IMR-90 (cell line): ENCODE measurements at regions not wholly inside any gene's neighbourhood (a gene's known extent, or its start where the extent isn't known, plus 50 kb on each side); places are given as distances from the start of the nearest gene placed in this dataset.

Experiments
- ATAC-seq: fragments of 200-7000 bp; cut with Tn5 transposase; 2 replicates; pipeline ENCODE4 v1.9.1; 2020; ENCODE audit warnings: low read depth, mild to moderate bottlenecking, moderate library complexity
- BruUV-seq: library from RNA; stranded (reverse); fragments of 400-500 nt; replicated peaks from 2 replicates; lab custom pipeline; 2021; lab: Mats Ljungman, UMichigan
- CTCF ChIA-PET: fragments of 300-600 bp; formaldehyde crosslinking; extraction: SDS; loops from one replicate; lab custom pipeline; 2021; ENCODE audit warnings: antibody characterized with exemption; lab: Yijun Ruan, JAX
- POLR2A ChIA-PET: fragments of 300-600 bp; sonication (Branson Sonifier 250); formaldehyde crosslinking; loops from one replicate; lab custom pipeline; 2022; ENCODE audit warnings: antibody characterized with exemption; ENCODE audit not compliant: unreplicated experiment; lab: Charles Lee
- DNase-seq: peaks from one replicate; pipeline ENCODE4 v3.0.0; 2013
- H2AFZ ChIP-seq: replicated peaks from 2 replicates; pipeline ENCODE3; 2013; ENCODE audit warnings: low read length, mild to moderate bottlenecking; ENCODE audit not compliant: poor library complexity
- H2AK5ac ChIP-seq: 2 replicates; pipeline ENCODE4 v1.6.1; 2013; ENCODE audit warnings: low read depth, low read length, inconsistent platforms
- H2AK9ac ChIP-seq: replicated peaks from 2 replicates; pipeline ENCODE3; 2013; ENCODE audit warnings: mild to moderate bottlenecking, low read depth, low read length, moderate library complexity; ENCODE audit not compliant: poor library complexity
- H2BK120ac ChIP-seq: 2 replicates; pipeline ENCODE4 v1.6.1; 2013; ENCODE audit warnings: low read depth, low read length, inconsistent platforms
- H2BK15ac ChIP-seq: 3 replicates; pipeline ENCODE4 v1.6.1; 2013; ENCODE audit warnings: low read depth, low read length, inconsistent platforms
- H2BK20ac ChIP-seq: 2 replicates; pipeline ENCODE4 v1.6.1; 2013; ENCODE audit warnings: low read depth, mild to moderate bottlenecking, inconsistent platforms, low read length, moderate library complexity
- H2BK5ac ChIP-seq: 2 replicates; pipeline ENCODE4 v1.6.1; 2013; ENCODE audit warnings: mild to moderate bottlenecking, low read depth, low read length, inconsistent platforms; ENCODE audit not compliant: poor library complexity, severe bottlenecking
- H3K14ac ChIP-seq: replicated peaks from 2 replicates; pipeline ENCODE4 v1.6.1; 2013; ENCODE audit warnings: low read depth, low read length, inconsistent platforms
- H3K18ac ChIP-seq: 2 replicates; pipeline ENCODE4 v1.6.1; 2013; ENCODE audit warnings: low read depth, low read length, control low read depth
- H3K23ac ChIP-seq: 2 replicates; pipeline ENCODE4 v1.6.1; 2013; ENCODE audit warnings: low read depth, low read length, inconsistent platforms
- H3K27ac ChIP-seq: 2 replicates; pipeline ENCODE4 v1.5.1; 2013; ENCODE audit warnings: mild to moderate bottlenecking, control low read depth, low read length; ENCODE audit not compliant: insufficient read depth
- H3K27me3 ChIP-seq: 2 replicates; pipeline ENCODE4 v1.6.1; 2013; ENCODE audit warnings: low read length; ENCODE audit not compliant: control insufficient read depth, insufficient read depth
- H3K36me3 ChIP-seq: 2 replicates; pipeline ENCODE4 v1.6.1; 2013; ENCODE audit warnings: low read length, mixed read lengths; ENCODE audit not compliant: control insufficient read depth, insufficient read depth
- H3K4ac ChIP-seq: 2 replicates; pipeline ENCODE4 v1.6.1; 2013; ENCODE audit warnings: low read depth, low read length, inconsistent platforms
- H3K4me1 ChIP-seq: 2 replicates; pipeline ENCODE4 v1.6.1; 2013; ENCODE audit warnings: low read length, mixed read lengths; ENCODE audit not compliant: control insufficient read depth, insufficient read depth
- H3K4me2 ChIP-seq: 2 replicates; pipeline ENCODE4 v1.6.1; 2013; ENCODE audit warnings: low read depth, mild to moderate bottlenecking, control low read depth, low read length, moderate library complexity
- H3K4me3 ChIP-seq: 2 replicates; pipeline ENCODE4 v1.5.1; 2013; ENCODE audit warnings: low read depth, mild to moderate bottlenecking, control low read depth, low read length, moderate library complexity; ENCODE audit not compliant: insufficient read depth
- H3K56ac ChIP-seq: 2 replicates; pipeline ENCODE4 v1.6.1; 2013; ENCODE audit warnings: low read length, inconsistent platforms; ENCODE audit not compliant: insufficient read depth; ENCODE audit errors: extremely low read depth
- H3K79me1 ChIP-seq, 2 experiments: 2 replicates each; pipeline ENCODE4 v1.6.1; 2013; ENCODE audit warnings: low read length in 2 of 2, inconsistent platforms in 1 of 2, low read depth in 1 of 2
- H3K9ac ChIP-seq: 2 replicates; pipeline ENCODE4 v1.6.1; 2013; ENCODE audit warnings: low read depth, low read length, control low read depth
- H3K9me1 ChIP-seq: 2 replicates; pipeline ENCODE4 v1.6.1; 2013; ENCODE audit warnings: low read length, inconsistent platforms; ENCODE audit not compliant: insufficient read depth
- H3K9me3 ChIP-seq: 2 replicates; pipeline ENCODE4 v1.6.1; 2013; ENCODE audit warnings: low read length; ENCODE audit not compliant: control insufficient read depth, insufficient read depth
- H4K20me1 ChIP-seq: 2 replicates; pipeline ENCODE4 v1.6.1; 2013; ENCODE audit warnings: low read length, inconsistent platforms; ENCODE audit not compliant: insufficient read depth
- H4K5ac ChIP-seq: 2 replicates; pipeline ENCODE4 v1.6.1; 2013; ENCODE audit warnings: mild to moderate bottlenecking, low read depth, low read length, control low read depth
- H4K8ac ChIP-seq, 2 experiments: 2 replicates each; pipeline ENCODE4 v1.6.1; 2013; ENCODE audit warnings: low read depth in 2 of 2, low read length in 2 of 2, control low read depth in 1 of 2, inconsistent platforms in 1 of 2
- H4K91ac ChIP-seq: 2 replicates; pipeline ENCODE4 v1.6.1; 2013; ENCODE audit warnings: low read depth, low read length, inconsistent platforms; ENCODE audit not compliant: insufficient read depth
- BHLHE40 ChIP-seq: fragments of 150-350 bp; IDR thresholded peaks from 2 replicates; pipeline ENCODE4 v1.6.1; 2016; ENCODE audit warnings: mild to moderate bottlenecking, low read depth, low read length
- CEBPB ChIP-seq: IDR thresholded peaks from 2 replicates; pipeline ENCODE4 v1.6.1; 2012; ENCODE audit warnings: low read depth, low read length, improper control_type of control experiment
- CHD1 ChIP-seq: IDR thresholded peaks from 2 replicates; pipeline ENCODE4 v1.6.1; 2012; ENCODE audit warnings: low read depth, low read length, improper control_type of control experiment
- ELK1 ChIP-seq: fragments of 150-350 bp; IDR thresholded peaks from 2 replicates; pipeline ENCODE4 v1.6.1; 2016; ENCODE audit warnings: low read depth, mild to moderate bottlenecking, low read length, moderate library complexity, borderline replicate concordance
- FOS ChIP-seq: fragments of 150-350 bp; IDR thresholded peaks from 2 replicates; pipeline ENCODE4 v1.6.1; 2016; ENCODE audit warnings: low read depth, low read length
- MAFK ChIP-seq: IDR thresholded peaks from 2 replicates; pipeline ENCODE4 v1.6.1; 2012; ENCODE audit warnings: low read depth, low read length, improper control_type of control experiment
- MAZ ChIP-seq: IDR thresholded peaks from 2 replicates; pipeline ENCODE4 v1.6.1; 2012; ENCODE audit warnings: low read depth, mild to moderate bottlenecking, low read length, improper control_type of control experiment, moderate library complexity, borderline replicate concordance
- MXI1 ChIP-seq: IDR thresholded peaks from 2 replicates; pipeline ENCODE4 v1.6.1; 2012; ENCODE audit warnings: low read depth, mild to moderate bottlenecking, low read length, moderate library complexity, borderline replicate concordance
- NFE2L2 ChIP-seq: fragments of 150-350 bp; IDR thresholded peaks from 2 replicates; pipeline ENCODE4 v1.6.1; 2016; ENCODE audit warnings: low read depth, mild to moderate bottlenecking, low read length
- POLR2A ChIP-seq: IDR thresholded peaks from 2 replicates; pipeline ENCODE4 v1.6.1; 2012; ENCODE audit warnings: mild to moderate bottlenecking, low read depth, low read length
- RAD21 ChIP-seq: IDR thresholded peaks from 2 replicates; pipeline ENCODE4 v1.6.1; 2012; ENCODE audit warnings: low read length, improper control_type of control experiment
- RCOR1 ChIP-seq: IDR thresholded peaks from 2 replicates; pipeline ENCODE4 v1.6.1; 2012; ENCODE audit warnings: mild to moderate bottlenecking, low read length, improper control_type of control experiment; ENCODE audit not compliant: insufficient replicate concordance
- RFX5 ChIP-seq: IDR thresholded peaks from 2 replicates; pipeline ENCODE4 v1.8.0; 2012; ENCODE audit warnings: low read depth, mild to moderate bottlenecking, low read length, moderate library complexity
- SMC3 ChIP-seq: fragments of 150-350 bp; IDR thresholded peaks from 2 replicates; pipeline ENCODE4 v1.6.1; 2016; ENCODE audit warnings: low read depth, mild to moderate bottlenecking, antibody characterized with exemption, low read length, moderate library complexity
- WGBS, 2 experiments: methylation state at CpG; one replicate each; pipeline versions ENCODE4 v1.1.5 to v1.1.7; 2013; ENCODE audit warnings: missing lambda C conversion rate in 2 of 2; ENCODE audit not compliant: insufficient read length in 1 of 2; ENCODE audit errors: extremely low coverage in 2 of 2; 5-methylcytosine and 5-hydroxymethylcytosine counted together
- dilution Hi-C: fragments of 300-500 bp; cut with HindIII; formaldehyde crosslinking; loops from one replicate; pipeline ENCODE4 v1.14.3; 2018; ENCODE audit warnings: low sequenced_read_pairs; ENCODE audit not compliant: unreplicated experiment
- in situ Hi-C: fragments of 300-500 bp; cut with MboI; formaldehyde crosslinking; loops from 3 replicates; pipeline ENCODE4 v1.14.3; 2019; ENCODE audit warnings: low sequenced_read_pairs, inconsistent platforms, mixed read lengths
- intact Hi-C: fragments of 100-400 bp; cut with micrococcal nuclease; formaldehyde crosslinking; loops from 2 replicates; pipeline ENCODE4 v1.10.0; 2022
- TF ChIP-seq, protein P1 (sequence below): fragments of 150-350 bp; IDR thresholded peaks from 2 replicates; pipeline ENCODE4 v1.6.1; 2017; ENCODE audit warnings: mild to moderate bottlenecking, antibody characterized with exemption, low read length, low read depth
- TF ChIP-seq, protein P2 (sequence below): conservative IDR thresholded peaks from 2 replicates; pipeline ENCODE4 v1.5.1; 2012; ENCODE audit warnings: mild to moderate bottlenecking, low read depth, low read length, improper control_type of control experiment

DNA sequence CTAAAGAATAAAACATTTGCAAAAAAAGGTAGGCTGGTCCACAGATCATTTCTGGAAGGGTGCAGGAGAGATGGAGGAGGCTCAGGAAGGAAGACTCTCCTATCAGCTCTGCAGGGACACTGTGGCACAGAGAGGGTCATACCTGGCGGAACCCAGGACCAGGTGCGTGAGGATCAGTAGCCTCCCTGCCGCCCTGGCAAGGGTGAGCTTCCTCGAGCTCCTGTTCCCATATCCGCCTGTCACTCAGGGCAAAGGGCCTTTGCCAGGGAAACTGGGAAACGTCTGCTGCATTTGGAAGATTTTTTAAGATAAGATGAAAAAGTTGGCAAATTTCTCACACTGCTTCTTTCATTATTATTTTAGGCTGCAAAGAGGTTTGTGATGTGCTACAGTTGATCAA is 112.1 kb upstream of the TIAM1 start:
- H2AK9ac ChIP-seq, result no peak overlapping the region
- no peak overlapping the region for H2BK5ac ChIP-seq
- BruUV-seq, result no TSS peak
- no peak overlapping the region for H2AFZ ChIP-seq
- H3K4me2 ChIP-seq, result no peak overlapping the region
- no CpG with 5 or more reads among the region's 6 CpGs for WGBS, 2 experiments
- no peaks in the 10 kb centered on the region for H3K27me3 ChIP-seq
- DNase-seq (no peak), ATAC-seq (no peak)
- H3K36me3 ChIP-seq, result no peaks in the 10 kb centered on the region
- peaks cover 3% of the 10 kb centered on the region; the same call in 1 of the 2 replicates for H3K9me3 ChIP-seq
- no peak overlapping the region for H2BK120ac ChIP-seq
- no peaks in the 10 kb centered on the region for H4K20me1 ChIP-seq
- in situ Hi-C loops, result no loop called here
- H4K5ac ChIP-seq, result no peak overlapping the region
- no peak overlapping the region for H3K9ac ChIP-seq
- intact Hi-C loops, result no loop called here
- no peak overlapping the region for H3K23ac ChIP-seq
- no peak overlapping the region for H3K18ac ChIP-seq
- ChIA-PET CTCF (no interaction called here), POLR2A (no interaction called here)
- no peak overlapping the region for H2BK20ac ChIP-seq
- H2AK5ac ChIP-seq, result no peak overlapping the region
- dilution Hi-C loops, result no loop called here
- H3K4me1 ChIP-seq, result no peaks in the 10 kb centered on the region
- no peak overlapping the region for H4K91ac ChIP-seq
- no peak overlapping the region for H3K4me3 ChIP-seq
- H3K79me1 ChIP-seq, result no peaks in the 10 kb centered on the region
- no peak overlapping the region for H3K4ac ChIP-seq
- TF ChIP-seq CHD1, result no peak
- no peak for TF ChIP-seq RAD21
- no peak for TF ChIP-seq MAFK
- no peak for TF ChIP-seq NFE2L2
- no peak for TF ChIP-seq POLR2A
- TF ChIP-seq BHLHE40, result no peak
- no peak for TF ChIP-seq MXI1
- TF ChIP-seq RFX5, result no peak
- no peak for TF ChIP-seq FOS
- TF ChIP-seq ELK1, result no peak
- TF ChIP-seq, protein P1, sequence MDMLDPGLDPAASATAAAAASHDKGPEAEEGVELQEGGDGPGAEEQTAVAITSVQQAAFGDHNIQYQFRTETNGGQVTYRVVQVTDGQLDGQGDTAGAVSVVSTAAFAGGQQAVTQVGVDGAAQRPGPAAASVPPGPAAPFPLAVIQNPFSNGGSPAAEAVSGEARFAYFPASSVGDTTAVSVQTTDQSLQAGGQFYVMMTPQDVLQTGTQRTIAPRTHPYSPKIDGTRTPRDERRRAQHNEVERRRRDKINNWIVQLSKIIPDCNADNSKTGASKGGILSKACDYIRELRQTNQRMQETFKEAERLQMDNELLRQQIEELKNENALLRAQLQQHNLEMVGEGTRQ, result no peak
- no peak for TF ChIP-seq MAZ
- TF ChIP-seq CEBPB, result no peak
- TF ChIP-seq RCOR1, result no peak
- TF ChIP-seq, protein P2, sequence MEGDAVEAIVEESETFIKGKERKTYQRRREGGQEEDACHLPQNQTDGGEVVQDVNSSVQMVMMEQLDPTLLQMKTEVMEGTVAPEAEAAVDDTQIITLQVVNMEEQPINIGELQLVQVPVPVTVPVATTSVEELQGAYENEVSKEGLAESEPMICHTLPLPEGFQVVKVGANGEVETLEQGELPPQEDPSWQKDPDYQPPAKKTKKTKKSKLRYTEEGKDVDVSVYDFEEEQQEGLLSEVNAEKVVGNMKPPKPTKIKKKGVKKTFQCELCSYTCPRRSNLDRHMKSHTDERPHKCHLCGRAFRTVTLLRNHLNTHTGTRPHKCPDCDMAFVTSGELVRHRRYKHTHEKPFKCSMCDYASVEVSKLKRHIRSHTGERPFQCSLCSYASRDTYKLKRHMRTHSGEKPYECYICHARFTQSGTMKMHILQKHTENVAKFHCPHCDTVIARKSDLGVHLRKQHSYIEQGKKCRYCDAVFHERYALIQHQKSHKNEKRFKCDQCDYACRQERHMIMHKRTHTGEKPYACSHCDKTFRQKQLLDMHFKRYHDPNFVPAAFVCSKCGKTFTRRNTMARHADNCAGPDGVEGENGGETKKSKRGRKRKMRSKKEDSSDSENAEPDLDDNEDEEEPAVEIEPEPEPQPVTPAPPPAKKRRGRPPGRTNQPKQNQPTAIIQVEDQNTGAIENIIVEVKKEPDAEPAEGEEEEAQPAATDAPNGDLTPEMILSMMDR, result no peak
- no peak for TF ChIP-seq SMC3
- no peak overlapping the region for H3K14ac ChIP-seq
- H3K9me1 ChIP-seq, result no peaks in the 10 kb centered on the region
- no peak overlapping the region for H4K8ac ChIP-seq
- no peak overlapping the region for H3K27ac ChIP-seq
- H3K56ac ChIP-seq, result no peak overlapping the region
- H2BK15ac ChIP-seq, result no peak overlapping the region
